ENCODE measurements at regions not wholly inside any gene's neighbourhood (a gene's known extent, or its start where the extent isn't known, plus 50 kb on each side); places are given as distances from the start of the nearest gene placed in this dataset.

DNA sequence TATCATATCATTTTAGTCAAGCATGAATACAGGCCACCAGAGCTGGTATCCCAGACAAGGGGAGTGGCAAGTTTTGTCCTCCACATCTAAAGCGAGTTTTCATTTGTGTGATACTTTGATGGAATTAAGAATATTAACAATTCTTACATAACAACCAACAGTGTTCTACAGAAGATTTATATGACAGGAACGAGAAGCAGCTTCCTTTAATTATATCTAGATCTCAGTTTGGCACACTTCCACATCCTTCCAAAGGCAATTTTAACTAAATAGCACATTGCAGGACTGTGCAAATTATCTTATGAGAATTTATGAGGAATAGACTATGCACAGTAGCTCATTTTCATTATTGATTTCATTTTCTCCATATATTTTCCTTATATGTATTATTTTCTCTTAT lies 121.2 kb upstream of the GUCY1A1 start:
- intact Hi-C loops (cut with micrococcal nuclease) = no loop called here
- H3K9me3 Mint-ChIP-seq = no peaks in the 10 kb centered on the region
- H3K4me1 Mint-ChIP-seq (ENCODE audit: low read depth) = no peaks in the 10 kb centered on the region
- ATAC-seq (no peak), DNase-seq (no peak)
- TF ChIP-seq, protein P1, sequence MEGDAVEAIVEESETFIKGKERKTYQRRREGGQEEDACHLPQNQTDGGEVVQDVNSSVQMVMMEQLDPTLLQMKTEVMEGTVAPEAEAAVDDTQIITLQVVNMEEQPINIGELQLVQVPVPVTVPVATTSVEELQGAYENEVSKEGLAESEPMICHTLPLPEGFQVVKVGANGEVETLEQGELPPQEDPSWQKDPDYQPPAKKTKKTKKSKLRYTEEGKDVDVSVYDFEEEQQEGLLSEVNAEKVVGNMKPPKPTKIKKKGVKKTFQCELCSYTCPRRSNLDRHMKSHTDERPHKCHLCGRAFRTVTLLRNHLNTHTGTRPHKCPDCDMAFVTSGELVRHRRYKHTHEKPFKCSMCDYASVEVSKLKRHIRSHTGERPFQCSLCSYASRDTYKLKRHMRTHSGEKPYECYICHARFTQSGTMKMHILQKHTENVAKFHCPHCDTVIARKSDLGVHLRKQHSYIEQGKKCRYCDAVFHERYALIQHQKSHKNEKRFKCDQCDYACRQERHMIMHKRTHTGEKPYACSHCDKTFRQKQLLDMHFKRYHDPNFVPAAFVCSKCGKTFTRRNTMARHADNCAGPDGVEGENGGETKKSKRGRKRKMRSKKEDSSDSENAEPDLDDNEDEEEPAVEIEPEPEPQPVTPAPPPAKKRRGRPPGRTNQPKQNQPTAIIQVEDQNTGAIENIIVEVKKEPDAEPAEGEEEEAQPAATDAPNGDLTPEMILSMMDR (IDR thresholded peaks at IDR 0.05) = no peak
- no peak overlapping the region for H3K27ac Mint-ChIP-seq
- ChIA-PET POLR2A (no interaction called here), CTCF (interaction anchor here (1.1 kb wide), 1 partner anchor 23 kb away, joined by 3 read pairs; no protein-coding TSS in a partner anchor)
- H3K4me3 Mint-ChIP-seq = no peak overlapping the region
- H3K27me3 Mint-ChIP-seq = no peaks in the 10 kb centered on the region
- H3K36me3 Mint-ChIP-seq (ENCODE audit: low read depth) = no peaks in the 10 kb centered on the region

GRCh38 chr4:155544547-155544946 lies 122.1 kb upstream of the GUCY1A1 start:
- ATAC-seq = no peak
- intact Hi-C loops (cut with micrococcal nuclease) = no loop called here
- Mint-ChIP-seq H3K4me1 (ENCODE audit: low read depth) (no peaks in the 10 kb centered on the region), H3K9me3 (no peaks in the 10 kb centered on the region), H3K27ac (no peak overlapping the region), H3K4me3 (no peak overlapping the region), H3K36me3 (ENCODE audit: low read depth) (no peaks in the 10 kb centered on the region), H3K27me3 (no peaks in the 10 kb centered on the region)
- DNase-seq = no peak
- TF ChIP-seq, protein P1 (IDR thresholded peaks at IDR 0.05) = no peak
- CTCF ChIA-PET = no interaction called here
- POLR2A ChIA-PET = no interaction called here

DNA sequence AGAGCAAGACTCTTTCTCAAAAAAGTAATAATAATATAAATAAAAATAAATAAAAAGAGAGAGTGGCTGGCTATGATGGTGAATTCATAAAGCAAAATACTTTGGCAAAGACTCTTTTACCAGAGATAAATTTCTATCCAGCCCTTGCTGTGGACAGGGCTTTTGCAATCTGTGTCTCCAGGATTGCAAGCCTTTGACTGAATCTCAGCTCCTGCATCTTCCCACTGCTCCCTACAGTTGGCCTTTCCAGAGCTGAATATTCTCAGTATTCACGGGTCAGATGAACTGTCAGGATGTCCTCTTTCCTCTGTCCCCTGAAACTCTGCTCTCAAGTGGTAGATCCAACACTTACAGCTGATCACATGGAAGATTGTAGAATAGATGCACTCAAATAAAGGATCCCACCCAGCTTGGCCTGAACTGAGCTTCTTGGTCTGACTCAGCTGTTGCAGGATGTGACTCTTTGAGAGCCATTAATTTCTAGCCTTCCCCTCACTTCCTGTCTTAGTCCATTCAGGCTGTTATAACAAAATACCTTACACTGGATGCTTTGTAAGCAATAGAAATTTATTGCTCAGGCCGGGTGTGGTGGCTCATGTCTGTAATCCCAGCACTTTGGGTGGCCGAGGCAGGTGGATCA lies 123.4 kb upstream of the GUCY1A1 start:
- Mint-ChIP-seq H3K27ac (no peak overlapping the region), H3K4me1 (ENCODE audit: low read depth) (no peaks in the 10 kb centered on the region), H3K4me3 (no peak overlapping the region), H3K27me3 (no peaks in the 10 kb centered on the region), H3K9me3 (no peaks in the 10 kb centered on the region), H3K36me3 (ENCODE audit: low read depth) (no peaks in the 10 kb centered on the region)
- intact Hi-C loops (cut with micrococcal nuclease) = no loop called here
- no peak for ATAC-seq
- TF ChIP-seq, protein P1 (IDR thresholded peaks at IDR 0.05) = no peak
- ChIA-PET CTCF (no interaction called here), POLR2A (interaction anchor here (1.0 kb wide), 1 partner anchor 33 kb away, joined by 3 read pairs; no protein-coding TSS in a partner anchor)
- no peak for DNase-seq

- intact Hi-C loops (cut with micrococcal nuclease) = no loop called here
- Mint-ChIP-seq H3K36me3 (ENCODE audit: low read depth) (no peaks in the 10 kb centered on the region), H3K4me1 (ENCODE audit: low read depth) (no peaks in the 10 kb centered on the region), H3K27me3 (no peaks in the 10 kb centered on the region), H3K27ac (no peak overlapping the region), H3K9me3 (no peaks in the 10 kb centered on the region), H3K4me3 (no peak overlapping the region)
- TF ChIP-seq, protein P1 (IDR thresholded peaks at IDR 0.05) = no peak
- ChIA-PET POLR2A (no interaction called here), CTCF (no interaction called here)
- DNase-seq (no peak), ATAC-seq (no peak)
Observed at GRCh38 chr4:155542415-155542814, 124.2 kb upstream of the GUCY1A1 start.

DNA sequence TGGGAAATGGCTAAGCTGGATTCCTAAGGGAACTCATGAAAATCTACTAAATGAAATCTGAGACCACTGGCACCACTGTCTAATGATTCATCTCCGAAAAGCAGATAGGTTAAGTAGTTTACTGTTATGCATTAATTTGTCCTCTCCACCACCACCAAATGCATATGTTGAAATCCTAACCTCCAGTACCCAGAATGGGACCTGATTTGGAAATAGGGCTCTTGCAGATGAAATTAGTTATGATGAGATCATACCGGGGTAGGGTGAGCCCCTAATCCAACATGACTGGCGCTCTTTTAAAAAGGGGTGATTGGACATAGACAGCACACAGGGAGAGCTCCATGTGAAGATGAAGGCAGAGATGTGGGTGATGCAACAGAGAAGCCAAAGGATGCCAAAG lies 124.9 kb upstream of the GUCY1A1 start:
- Mint-ChIP-seq H3K27me3 (no peaks in the 10 kb centered on the region), H3K9me3 (no peaks in the 10 kb centered on the region)
- TF ChIP-seq, protein P1 (IDR thresholded peaks at IDR 0.05) = no peak

More for the DNA sequence above, 124.9 kb upstream of the GUCY1A1 start:
- DNase-seq (no peak), ATAC-seq (no peak)
- Mint-ChIP-seq H3K36me3 (ENCODE audit: low read depth) (no peaks in the 10 kb centered on the region), H3K4me1 (ENCODE audit: low read depth) (no peaks in the 10 kb centered on the region), H3K27ac (no peak overlapping the region), H3K4me3 (no peak overlapping the region)
- ChIA-PET POLR2A (no interaction called here), CTCF (no interaction called here)
- intact Hi-C loops (cut with micrococcal nuclease) = no loop called here
